HL-60 (cell line): ENCODE measurements at regions not wholly inside any gene's neighbourhood (a gene's known extent, or its start where the extent isn't known, plus 50 kb on each side); places are given as distances from the start of the nearest gene placed in this dataset.

Source experiments
- DNase-seq, 2 experiments: peaks; one replicate each; pipeline ENCODE4 v3.0.0-alpha.2; 2010 to 2020; ENCODE audit warnings: low read depth in 1 of 2, low spot score in 1 of 2
- H3K27ac ChIP-seq: fragments of 250-450 bp; sonication (Bioruptor Pico); replicated peaks from 2 replicates; pipeline ENCODE4 v1.5.1; 2020; ENCODE audit warnings: mild to moderate bottlenecking, moderate library complexity
- H3K27me3 ChIP-seq: fragments of 250-450 bp; sonication (Bioruptor Pico); 2 replicates; pipeline ENCODE4 v1.5.1; 2021; ENCODE audit warnings: mild to moderate bottlenecking, moderate library complexity; ENCODE audit not compliant: insufficient read depth, poor library complexity, severe bottlenecking
- H3K4me3 ChIP-seq: replicated peaks from 2 replicates; pipeline ENCODE4 v1.5.1; 2011; ENCODE audit warnings: mild to moderate bottlenecking, control low read depth, low read length; ENCODE audit not compliant: insufficient read depth
- CTCF ChIP-seq: IDR thresholded peaks from one replicate; pipeline ENCODE4 v1.5.1; 2011; ENCODE audit warnings: low read length, control low read depth, inconsistent platforms; ENCODE audit not compliant: insufficient read depth
- GABPA ChIP-seq: IDR thresholded peaks from 2 replicates; pipeline ENCODE4 v1.6.1; 2012; ENCODE audit warnings: low read depth
- POLR2AphosphoS5 ChIP-seq: IDR thresholded peaks from 2 replicates; pipeline ENCODE4 v1.6.1; 2012; ENCODE audit warnings: low read depth
- REST ChIP-seq: IDR thresholded peaks from 2 replicates; pipeline ENCODE4 v1.6.1; 2012; ENCODE audit warnings: low read depth; ENCODE audit not compliant: insufficient replicate concordance
- SPI1 ChIP-seq: IDR thresholded peaks from 2 replicates; pipeline ENCODE4 v1.6.1; 2012; ENCODE audit warnings: low read depth, mild to moderate bottlenecking, borderline replicate concordance

GRCh38 chr11:116379185-116379828 is 393.5 kb downstream of the BUD13 start:
- DNase-seq: peak in 1 of 2 experiments; percentile 3
- TF ChIP-seq GABPA (no peak), REST (peak; percentile 99), POLR2AphosphoS5 (no peak), SPI1 (no peak)
- Histone ChIP-seq H3K27ac (no peak overlapping the region), H3K4me3 (no peak overlapping the region), H3K27me3 (no peaks in the 10 kb centered on the region)

- Histone ChIP-seq H3K4me3 (no peak overlapping the region), H3K27me3 (no peaks in the 10 kb centered on the region), H3K27ac (no peak overlapping the region)
- DNase-seq: no peak
- TF ChIP-seq CTCF (no peak), POLR2AphosphoS5 (no peak), GABPA (no peak), REST (no peak), SPI1 (no peak)
Measured at GRCh38 chr11:116376547-116376946, 396.2 kb downstream of the BUD13 start.

GRCh38 chr11:116376054-116376453 is 396.7 kb downstream of the BUD13 start:
- no peak overlapping the region for H3K27ac ChIP-seq
- no peak overlapping the region for H3K4me3 ChIP-seq
- no peaks in the 10 kb centered on the region for H3K27me3 ChIP-seq
- no peak for DNase-seq
- TF ChIP-seq POLR2AphosphoS5: no peak
- TF ChIP-seq CTCF: no peak
- TF ChIP-seq SPI1: no peak
- TF ChIP-seq REST: no peak
- no peak for TF ChIP-seq GABPA
